ENCODE measurements at regions not wholly inside any gene's neighbourhood (a gene's known extent, or its start where the extent isn't known, plus 50 kb on each side); places are given as distances from the start of the nearest gene placed in this dataset.

GRCh38 chr1:194078765-194079164 lies 892.4 kb upstream of the B3GALT2 start:
- Histone ChIP-seq H3K4me1 (ENCODE audit: insufficient read depth, low read length) (no peaks in the 10 kb centered on the region), H3K36me3 (ENCODE audit: insufficient read depth, low read length) (no peaks in the 10 kb centered on the region), H3K4me2 (ENCODE audit: insufficient read depth, low read length) (no peak overlapping the region), H3K79me2 (ENCODE audit: insufficient read depth, low read length) (no peaks in the 10 kb centered on the region), H3K27ac (ENCODE audit: low read length) (no peak overlapping the region), H3K9ac (ENCODE audit: low read depth, low read length) (no peak overlapping the region), H2AFZ (ENCODE audit: low read depth, low read length) (no peak overlapping the region), H4K20me1 (ENCODE audit: insufficient read depth, low read length) (no peaks in the 10 kb centered on the region), H3K9me3 (ENCODE audit: insufficient read depth, low read length, severe bottlenecking) (no peaks in the 10 kb centered on the region), H3K27me3 (ENCODE audit: insufficient read depth, low read length, poor library complexity) (no peaks in the 10 kb centered on the region), H3K4me3 (ENCODE audit: low read depth in 1 of 2, low read length in 2 of 2) (no peak overlapping the region)
- ATAC-seq (ENCODE audit: insufficient read depth, low read depth), result no peak
- TF ChIP-seq CTCF (IDR thresholded peaks at IDR 0.05; ENCODE audit: borderline replicate concordance, extremely low read depth, low read length, poor library complexity, severe bottlenecking) (no peak), EZH2 (IDR thresholded peaks at IDR 0.05; ENCODE audit: borderline replicate concordance, low read depth, low read length, severe bottlenecking) (no peak)
- DNase-seq, result no peak

GRCh38 chr1:194076646-194077045 lies 890.2 kb upstream of the B3GALT2 start:
- no peaks in the 10 kb centered on the region for H3K36me3 ChIP-seq (ENCODE audit: insufficient read depth, low read length)
- no peak overlapping the region for H3K4me2 ChIP-seq (ENCODE audit: insufficient read depth, low read length)
- H3K27ac ChIP-seq (ENCODE audit: low read length), result no peak overlapping the region
- H3K9me3 ChIP-seq (ENCODE audit: insufficient read depth, low read length, severe bottlenecking), result no peaks in the 10 kb centered on the region
- DNase-seq (no peak), ATAC-seq (ENCODE audit: insufficient read depth, low read depth) (no peak)
- H3K9ac ChIP-seq (ENCODE audit: low read depth, low read length), result no peak overlapping the region
- H3K79me2 ChIP-seq (ENCODE audit: insufficient read depth, low read length), result no peaks in the 10 kb centered on the region
- no peak overlapping the region for H2AFZ ChIP-seq (ENCODE audit: low read depth, low read length)
- H3K4me1 ChIP-seq (ENCODE audit: insufficient read depth, low read length), result no peaks in the 10 kb centered on the region
- H3K4me3 ChIP-seq (ENCODE audit: low read depth in 1 of 2, low read length in 2 of 2), result no peak overlapping the region
- H3K27me3 ChIP-seq (ENCODE audit: insufficient read depth, low read length, poor library complexity), result no peaks in the 10 kb centered on the region
- TF ChIP-seq EZH2 (IDR thresholded peaks at IDR 0.05; ENCODE audit: borderline replicate concordance, low read depth, low read length, severe bottlenecking), result no peak
- TF ChIP-seq CTCF (IDR thresholded peaks at IDR 0.05; ENCODE audit: borderline replicate concordance, extremely low read depth, low read length, poor library complexity, severe bottlenecking), result no peak
- no peaks in the 10 kb centered on the region for H4K20me1 ChIP-seq (ENCODE audit: insufficient read depth, low read length)

- Histone ChIP-seq H3K4me1 (ENCODE audit: insufficient read depth, low read length) (no peaks in the 10 kb centered on the region), H3K9me3 (ENCODE audit: insufficient read depth, low read length, severe bottlenecking) (no peaks in the 10 kb centered on the region), H3K4me2 (ENCODE audit: insufficient read depth, low read length) (no peak overlapping the region), H3K27ac (ENCODE audit: low read length) (no peak overlapping the region), H3K36me3 (ENCODE audit: insufficient read depth, low read length) (no peaks in the 10 kb centered on the region), H3K79me2 (ENCODE audit: insufficient read depth, low read length) (no peaks in the 10 kb centered on the region), H3K27me3 (ENCODE audit: insufficient read depth, low read length, poor library complexity) (no peaks in the 10 kb centered on the region), H3K4me3 (ENCODE audit: low read depth in 1 of 2, low read length in 2 of 2) (no peak overlapping the region), H3K9ac (ENCODE audit: low read depth, low read length) (no peak overlapping the region), H4K20me1 (ENCODE audit: insufficient read depth, low read length) (no peaks in the 10 kb centered on the region), H2AFZ (ENCODE audit: low read depth, low read length) (no peak overlapping the region)
- TF ChIP-seq CTCF (IDR thresholded peaks at IDR 0.05; ENCODE audit: borderline replicate concordance, extremely low read depth, low read length, poor library complexity, severe bottlenecking) (no peak), EZH2 (IDR thresholded peaks at IDR 0.05; ENCODE audit: borderline replicate concordance, low read depth, low read length, severe bottlenecking) (no peak)
- no peak for DNase-seq
- no peak for ATAC-seq (ENCODE audit: insufficient read depth, low read depth)
Measured at GRCh38 chr1:194073833-194074232, 887.4 kb upstream of the B3GALT2 start.

- Histone ChIP-seq H3K4me2 (ENCODE audit: insufficient read depth, low read length) (no peak overlapping the region), H3K9ac (ENCODE audit: low read depth, low read length) (no peak overlapping the region), H3K27ac (ENCODE audit: low read length) (no peak overlapping the region), H3K27me3 (ENCODE audit: insufficient read depth, low read length, poor library complexity) (no peaks in the 10 kb centered on the region), H2AFZ (ENCODE audit: low read depth, low read length) (no peak overlapping the region), H3K4me1 (ENCODE audit: insufficient read depth, low read length) (no peaks in the 10 kb centered on the region), H4K20me1 (ENCODE audit: insufficient read depth, low read length) (no peaks in the 10 kb centered on the region), H3K36me3 (ENCODE audit: insufficient read depth, low read length) (no peaks in the 10 kb centered on the region), H3K9me3 (ENCODE audit: insufficient read depth, low read length, severe bottlenecking) (no peaks in the 10 kb centered on the region), H3K79me2 (ENCODE audit: insufficient read depth, low read length) (no peaks in the 10 kb centered on the region), H3K4me3 (ENCODE audit: low read depth in 1 of 2, low read length in 2 of 2) (no peak overlapping the region)
- no peak for ATAC-seq (ENCODE audit: insufficient read depth, low read depth)
- no peak for DNase-seq
- TF ChIP-seq EZH2 (IDR thresholded peaks at IDR 0.05; ENCODE audit: borderline replicate concordance, low read depth, low read length, severe bottlenecking) (no peak), CTCF (IDR thresholded peaks at IDR 0.05; ENCODE audit: borderline replicate concordance, extremely low read depth, low read length, poor library complexity, severe bottlenecking) (no peak)
Measured at GRCh38 chr1:194071205-194071604, 884.8 kb upstream of the B3GALT2 start.
